ENCODE measurements at regions not wholly inside any gene's neighbourhood (a gene's known extent, or its start where the extent isn't known, plus 50 kb on each side); places are given as distances from the start of the nearest gene placed in this dataset.

DNA sequence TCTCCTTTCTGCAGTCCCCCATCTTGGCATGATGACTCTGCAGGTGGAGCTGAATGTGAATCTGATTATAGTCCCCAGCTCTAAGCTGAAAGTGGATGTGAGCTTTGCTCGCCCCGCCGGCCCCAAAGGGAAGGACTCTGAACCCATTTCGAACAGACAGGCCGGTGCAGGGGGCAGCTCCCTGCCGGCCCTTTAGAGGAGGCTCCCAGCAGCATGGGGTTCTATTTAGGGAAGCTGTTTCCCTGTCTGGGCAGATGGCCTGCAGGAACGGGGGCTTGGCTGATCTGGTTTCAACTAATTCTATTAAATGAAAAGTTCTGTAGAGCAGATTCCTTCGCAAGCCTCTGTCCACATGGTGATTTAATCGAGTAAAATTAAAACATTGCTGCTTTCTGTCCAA is 104.8 kb upstream of the MSX1 start:
- Histone ChIP-seq H2AFZ (no peak overlapping the region), H3K79me2 (no peaks in the 10 kb centered on the region), H4K20me1 (ENCODE audit: insufficient read depth, poor library complexity, severe bottlenecking) (no peaks in the 10 kb centered on the region), H3K36me3 (replicated peaks; ENCODE audit: insufficient read depth, low read depth) (no peaks in the 10 kb centered on the region), H3K4me1 (ENCODE audit: insufficient read depth) (peaks cover 20% of the 10 kb centered on the region), H3K9me2 (replicated peaks; ENCODE audit: insufficient read depth) (no peaks in the 10 kb centered on the region), H3K4me3 (no peak overlapping the region), H3K4me2 (peak overlapping the region; percentile 28), H3K27me3 (no peaks in the 10 kb centered on the region), H3K27ac (no peak overlapping the region), H3K9me3 (ENCODE audit: low read depth) (no peaks in the 10 kb centered on the region)
- TF ChIP-seq CTCF (IDR thresholded peaks at IDR 0.05; ENCODE audit: poor library complexity) (no peak), EZH2phosphoT487 (IDR thresholded peaks at IDR 0.05; ENCODE audit: low read depth, severe bottlenecking, unreplicated experiment) (no peak), EZH2 (IDR thresholded peaks at IDR 0.05; ENCODE audit: borderline replicate concordance) (no peak)
- WGBS (ENCODE audit: low lambda C conversion rate, missing lambda C conversion rate): 57% methylated on average over 9 of the region's 9 CpGs
- no peak for DNase-seq (ENCODE audit: low spot score)

- H4K20me1 ChIP-seq (ENCODE audit: insufficient read depth, poor library complexity, severe bottlenecking): no peaks in the 10 kb centered on the region
- H3K4me1 ChIP-seq (ENCODE audit: insufficient read depth): peaks cover 20% of the 10 kb centered on the region
- H3K27me3 ChIP-seq: no peaks in the 10 kb centered on the region
- TF ChIP-seq EZH2phosphoT487 (IDR thresholded peaks at IDR 0.05; ENCODE audit: low read depth, severe bottlenecking, unreplicated experiment) (no peak), EZH2 (IDR thresholded peaks at IDR 0.05; ENCODE audit: borderline replicate concordance) (no peak), CTCF (IDR thresholded peaks at IDR 0.05; ENCODE audit: poor library complexity) (no peak)
- H3K27ac ChIP-seq: no peak overlapping the region
- no peak overlapping the region for H3K4me2 ChIP-seq
- no peak overlapping the region for H3K4me3 ChIP-seq
- H2AFZ ChIP-seq: no peak overlapping the region
- no peaks in the 10 kb centered on the region for H3K79me2 ChIP-seq
- no peaks in the 10 kb centered on the region for H3K9me2 ChIP-seq (replicated peaks; ENCODE audit: insufficient read depth)
- no peaks in the 10 kb centered on the region for H3K9me3 ChIP-seq (ENCODE audit: low read depth)
- 64% methylated on average over 7 of the region's 7 CpGs for WGBS (ENCODE audit: low lambda C conversion rate, missing lambda C conversion rate)
- no peak for DNase-seq (ENCODE audit: low spot score)
- H3K36me3 ChIP-seq (replicated peaks; ENCODE audit: insufficient read depth, low read depth): no peaks in the 10 kb centered on the region
Measured at GRCh38 chr4:4753643-4754042, 105.8 kb upstream of the MSX1 start.

GRCh38 chr4:4752576-4753401 is 106.7 kb upstream of the MSX1 start:
- no peak for DNase-seq (ENCODE audit: low spot score)
- no peaks in the 10 kb centered on the region for H4K20me1 ChIP-seq (ENCODE audit: insufficient read depth, poor library complexity, severe bottlenecking)
- no peak overlapping the region for H2AFZ ChIP-seq
- peaks cover 20% of the 10 kb centered on the region for H3K4me1 ChIP-seq (ENCODE audit: insufficient read depth)
- no peaks in the 10 kb centered on the region for H3K9me3 ChIP-seq (ENCODE audit: low read depth)
- TF ChIP-seq CTCF (IDR thresholded peaks at IDR 0.05; ENCODE audit: poor library complexity): no peak
- TF ChIP-seq EZH2 (IDR thresholded peaks at IDR 0.05; ENCODE audit: borderline replicate concordance): no peak
- no peak for TF ChIP-seq EZH2phosphoT487 (IDR thresholded peaks at IDR 0.05; ENCODE audit: low read depth, severe bottlenecking, unreplicated experiment)
- WGBS (ENCODE audit: low lambda C conversion rate, missing lambda C conversion rate): 51% methylated on average over 15 of the region's 15 CpGs
- no peak overlapping the region for H3K4me2 ChIP-seq
- H3K27me3 ChIP-seq: no peaks in the 10 kb centered on the region
- H3K9me2 ChIP-seq (replicated peaks; ENCODE audit: insufficient read depth): no peaks in the 10 kb centered on the region
- H3K79me2 ChIP-seq: no peaks in the 10 kb centered on the region
- H3K4me3 ChIP-seq: no peak overlapping the region
- H3K36me3 ChIP-seq (replicated peaks; ENCODE audit: insufficient read depth, low read depth): no peaks in the 10 kb centered on the region
- no peak overlapping the region for H3K27ac ChIP-seq

Measured in hepatocyte (in vitro differentiated cells).